ACHN (cell line): ENCODE measurements at regions not wholly inside any gene's neighbourhood (a gene's known extent, or its start where the extent isn't known, plus 50 kb on each side); places are given as distances from the start of the nearest gene placed in this dataset.

Experiments used
- DNase-seq: peaks from one replicate; pipeline ENCODE4 v3.0.0-alpha.2; 2015
- in situ Hi-C: cut with HindIII; loops from 2 replicates; pipeline ENCODE4 v1.10.0; 2017; ENCODE audit warnings: low sequenced_read_pairs, low pct_ligation_motif_present, low pct_unique_long_range_greater_than_20kb

GRCh38 chr5:135688385-135688784 is 109.6 kb upstream of the CXCL14 start:
- no peak for DNase-seq
- in situ Hi-C loops = no loop called here

- no peak for DNase-seq
- in situ Hi-C loops = no loop called here
These were observed 104.4 kb upstream of the CXCL14 start for GRCh38 chr5:135683189-135683588.

GRCh38 chr5:135680713-135681112 is 101.9 kb upstream of the CXCL14 start:
- DNase-seq = no peak
- in situ Hi-C loops = no loop called here

- in situ Hi-C loops = no loop called here
These were observed 100.0 kb upstream of the CXCL14 start for GRCh38 chr5:135678640-135679268.

GRCh38 chr5:135671966-135672365 is 93.2 kb upstream of the CXCL14 start:
- in situ Hi-C loops = no loop called here
- no peak for DNase-seq

More at GRCh38 chr5:135678640-135679268, 100.0 kb upstream of the CXCL14 start:
- no peak for DNase-seq

- in situ Hi-C loops = no loop called here
- no peak for DNase-seq
These were observed 92.4 kb upstream of the CXCL14 start for GRCh38 chr5:135671052-135671705.

- no peak for DNase-seq
- in situ Hi-C loops = no loop called here
These were observed 91.8 kb upstream of the CXCL14 start for GRCh38 chr5:135670588-135670987.

- in situ Hi-C loops = no loop called here
- DNase-seq = no peak
These were observed 90.6 kb upstream of the CXCL14 start for GRCh38 chr5:135669416-135669815.

GRCh38 chr5:135667673-135668072 is 88.9 kb upstream of the CXCL14 start:
- no peak for DNase-seq

GRCh38 chr5:135667204-135667603 is 88.4 kb upstream of the CXCL14 start:
- in situ Hi-C loops = no loop called here
- DNase-seq = no peak

More at GRCh38 chr5:135667673-135668072, 88.9 kb upstream of the CXCL14 start:
- in situ Hi-C loops = no loop called here

GRCh38 chr5:135662683-135663082 is 83.9 kb upstream of the CXCL14 start:
- DNase-seq = no peak
- in situ Hi-C loops = no loop called here

GRCh38 chr5:135662061-135662481 is 83.3 kb upstream of the CXCL14 start:
- no peak for DNase-seq
- in situ Hi-C loops = no loop called here

GRCh38 chr5:135660826-135661575 is 82.2 kb upstream of the CXCL14 start:
- in situ Hi-C loops = no loop called here
- DNase-seq = peak; percentile 64

GRCh38 chr5:135657536-135658305 is 78.9 kb upstream of the CXCL14 start:
- DNase-seq = no peak
- in situ Hi-C loops = no loop called here

- DNase-seq = no peak
- in situ Hi-C loops = no loop called here
These were observed 76.7 kb upstream of the CXCL14 start for GRCh38 chr5:135655468-135655815.

- in situ Hi-C loops = no loop called here
- DNase-seq = no peak
These were observed 76.1 kb upstream of the CXCL14 start for GRCh38 chr5:135654761-135655467.

GRCh38 chr5:135651156-135651555 is 72.4 kb upstream of the CXCL14 start:
- in situ Hi-C loops = no loop called here
- peak; percentile 77 for DNase-seq

- no peak for DNase-seq
- in situ Hi-C loops = no loop called here
These were observed 71.3 kb upstream of the CXCL14 start for GRCh38 chr5:135650081-135650480.
